Stimulated activated CD4-positive, alpha-beta T cell treated with anti-CD3 and anti-CD28 coated beads, Interleukin-4, amount 100 ng/mL, for 48 hours (primary cell): ENCODE measurements at regions not wholly inside any gene's neighbourhood (a gene's known extent, or its start where the extent isn't known, plus 50 kb on each side); places are given as distances from the start of the nearest gene placed in this dataset.

Experiments
- DNase-seq, 2 donors: peaks; one replicate each; pipeline ENCODE4 v3.0.0-alpha.2; 2020; ENCODE audit warnings: low read depth in 2 of 2

GRCh38 chr1:55987491-55988249, 591.7 kb downstream of the PLPP3 start:
- DNase-seq: no peak

- no peak for DNase-seq
Measured at GRCh38 chr1:55986003-55986402, 593.4 kb downstream of the PLPP3 start.

- DNase-seq: no peak
Measured at GRCh38 chr1:55981010-55981650, 598.2 kb downstream of the PLPP3 start.

GRCh38 chr1:55980582-55980981, 598.8 kb downstream of the PLPP3 start:
- DNase-seq: no peak

- DNase-seq: no peak
Measured at GRCh38 chr1:55974714-55975441, 604.5 kb downstream of the PLPP3 start.

GRCh38 chr1:55970526-55971110, 608.7 kb downstream of the PLPP3 start:
- no peak for DNase-seq

- no peak for DNase-seq
Measured at GRCh38 chr1:55969322-55969721, 610.0 kb downstream of the PLPP3 start.

- DNase-seq: no peak
Measured at GRCh38 chr1:55968661-55969060, 610.7 kb downstream of the PLPP3 start.

- DNase-seq: no peak
Measured at GRCh38 chr1:55965981-55966461, 613.3 kb downstream of the PLPP3 start.

GRCh38 chr1:55962472-55962871, 616.9 kb downstream of the PLPP3 start:
- DNase-seq: no peak

GRCh38 chr1:55959136-55959548, 620.2 kb downstream of the PLPP3 start:
- DNase-seq: no peak

GRCh38 chr1:55958498-55958897, 620.9 kb downstream of the PLPP3 start:
- no peak for DNase-seq

GRCh38 chr1:55957276-55957675, 622.1 kb downstream of the PLPP3 start:
- no peak for DNase-seq

GRCh38 chr1:55955016-55955621, 624.2 kb downstream of the PLPP3 start:
- DNase-seq: no peak

GRCh38 chr1:55951291-55951690, 628.1 kb downstream of the PLPP3 start:
- DNase-seq: no peak

- no peak for DNase-seq
Measured at GRCh38 chr1:55947446-55947845, 631.9 kb downstream of the PLPP3 start.

GRCh38 chr1:55943721-55944435, 635.5 kb downstream of the PLPP3 start:
- no peak for DNase-seq

GRCh38 chr1:55943012-55943411, 636.4 kb downstream of the PLPP3 start:
- no peak for DNase-seq

- no peak for DNase-seq
Measured at GRCh38 chr1:55939866-55940265, 639.5 kb downstream of the PLPP3 start.

- no peak for DNase-seq
Measured at GRCh38 chr1:55938861-55939260, 640.5 kb downstream of the PLPP3 start.

- no peak for DNase-seq
Measured at GRCh38 chr1:55938376-55938850, 641.0 kb downstream of the PLPP3 start.
